SK-N-SH (cell line): ENCODE measurements at regions not wholly inside any gene's neighbourhood (a gene's known extent, or its start where the extent isn't known, plus 50 kb on each side); places are given as distances from the start of the nearest gene placed in this dataset.

Source experiments
- CTCF ChIP-seq: fragments of 200-600 bp; sonication (generic); IDR thresholded peaks from 2 replicates; pipeline ENCODE4 v1.6.1; 2017; ENCODE audit warnings: antibody characterized with exemption, mild to moderate bottlenecking, moderate library complexity
- USF2 ChIP-seq: fragments of 150-350 bp; IDR thresholded peaks from 2 replicates; pipeline ENCODE4 v1.6.1; 2017; ENCODE audit warnings: antibody characterized with exemption, low read length, low read depth, borderline replicate concordance

- no peak for TF ChIP-seq USF2
- no peak for TF ChIP-seq CTCF
Observed at GRCh38 chr18:41734917-41735316, 220.1 kb upstream of the PIK3C3 start.
